ENCODE measurements at regions not wholly inside any gene's neighbourhood (a gene's known extent, or its start where the extent isn't known, plus 50 kb on each side); places are given as distances from the start of the nearest gene placed in this dataset.

DNA sequence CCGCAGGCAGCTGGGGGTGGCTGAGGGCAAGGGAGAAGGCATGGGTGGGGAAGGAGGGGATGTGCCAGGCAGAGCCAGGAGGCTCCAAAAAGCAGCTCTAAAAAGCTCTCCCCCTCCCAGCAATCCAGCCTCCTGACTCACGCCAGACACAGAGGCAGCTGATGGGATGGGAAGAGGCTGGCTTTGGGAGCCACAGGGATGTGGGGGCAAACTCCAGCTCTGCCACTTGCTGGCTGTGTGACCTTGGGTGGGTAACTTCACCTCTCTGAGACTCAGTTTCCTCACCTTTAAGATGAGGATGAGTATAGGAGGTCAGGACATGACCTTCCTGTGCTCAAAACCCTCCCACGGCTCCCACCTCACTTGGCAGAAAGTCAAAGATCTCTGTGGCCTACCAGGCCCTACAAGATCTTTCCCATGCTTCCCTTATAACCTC, 148.9 kb downstream of the CEBPB start:
- TF ChIP-seq, protein P1, sequence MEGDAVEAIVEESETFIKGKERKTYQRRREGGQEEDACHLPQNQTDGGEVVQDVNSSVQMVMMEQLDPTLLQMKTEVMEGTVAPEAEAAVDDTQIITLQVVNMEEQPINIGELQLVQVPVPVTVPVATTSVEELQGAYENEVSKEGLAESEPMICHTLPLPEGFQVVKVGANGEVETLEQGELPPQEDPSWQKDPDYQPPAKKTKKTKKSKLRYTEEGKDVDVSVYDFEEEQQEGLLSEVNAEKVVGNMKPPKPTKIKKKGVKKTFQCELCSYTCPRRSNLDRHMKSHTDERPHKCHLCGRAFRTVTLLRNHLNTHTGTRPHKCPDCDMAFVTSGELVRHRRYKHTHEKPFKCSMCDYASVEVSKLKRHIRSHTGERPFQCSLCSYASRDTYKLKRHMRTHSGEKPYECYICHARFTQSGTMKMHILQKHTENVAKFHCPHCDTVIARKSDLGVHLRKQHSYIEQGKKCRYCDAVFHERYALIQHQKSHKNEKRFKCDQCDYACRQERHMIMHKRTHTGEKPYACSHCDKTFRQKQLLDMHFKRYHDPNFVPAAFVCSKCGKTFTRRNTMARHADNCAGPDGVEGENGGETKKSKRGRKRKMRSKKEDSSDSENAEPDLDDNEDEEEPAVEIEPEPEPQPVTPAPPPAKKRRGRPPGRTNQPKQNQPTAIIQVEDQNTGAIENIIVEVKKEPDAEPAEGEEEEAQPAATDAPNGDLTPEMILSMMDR (IDR thresholded peaks at IDR 0.05; ENCODE audit: low read depth, low read length), result no peak
- TF ChIP-seq EZH2phosphoT487 (IDR thresholded peaks at IDR 0.05; ENCODE audit: low read depth), result no peak
